ENCODE measurements at regions not wholly inside any gene's neighbourhood (a gene's known extent, or its start where the extent isn't known, plus 50 kb on each side); places are given as distances from the start of the nearest gene placed in this dataset.
A peak's percentile ranks its signal among the peaks of the same experiment; 100 is the strongest.

- Mint-ChIP-seq H3K4me1 (ENCODE audit: low read depth) (no peaks in the 10 kb centered on the region), H3K36me3 (ENCODE audit: low read depth) (no peaks in the 10 kb centered on the region), H3K27ac (no peak overlapping the region), H3K27me3 (no peaks in the 10 kb centered on the region), H3K4me3 (no peak overlapping the region), H3K9me3 (peaks cover 4% of the 10 kb centered on the region)
- Histone ChIP-seq H3K27ac (ENCODE audit: low read depth in 1 of 2, low read length in 2 of 2) (no peak overlapping the region), H3K27me3 (ENCODE audit: control insufficient read depth in 1 of 2, insufficient read depth in 2 of 2, low read length in 2 of 2) (no peaks in the 10 kb centered on the region), H3K4me1 (ENCODE audit: insufficient read depth, low read length) (no peaks in the 10 kb centered on the region), H3K36me3 (ENCODE audit: insufficient read depth, low read length) (no peaks in the 10 kb centered on the region), H3K9me3 (ENCODE audit: control insufficient read depth in 1 of 2, insufficient read depth in 1 of 2, low read length in 2 of 2) (peaks cover 0 to 3% of the 10 kb centered on the region in 2 experiments), H3K4me3 (ENCODE audit: low read length) (no peak overlapping the region)
- DNase-seq (no peak), ATAC-seq (ENCODE audit: poor library complexity) (no peak)
- intact Hi-C loops (cut with DNase I, micrococcal nuclease) = no loop called here
- POLR2A ChIA-PET = no interaction called here
- CTCF ChIA-PET = no interaction called here
- TF ChIP-seq CTCF (IDR thresholded peaks at IDR 0.05) = no peak
These were observed 662.2 kb downstream of the XIRP2 start for GRCh38 chr2:167550448-167550847.

GRCh38 chr2:167548396-167548795 lies 660.1 kb downstream of the XIRP2 start:
- intact Hi-C loops (cut with DNase I, micrococcal nuclease) = no loop called here
- no peaks in the 10 kb centered on the region for H3K36me3 Mint-ChIP-seq (ENCODE audit: low read depth)

GRCh38 chr2:167544602-167545001 lies 656.3 kb downstream of the XIRP2 start:
- no peak overlapping the region for H3K27ac ChIP-seq (ENCODE audit: low read depth in 1 of 2, low read length in 2 of 2)
- H3K9me3 Mint-ChIP-seq = peaks cover 4% of the 10 kb centered on the region
- H3K4me1 Mint-ChIP-seq (ENCODE audit: low read depth) = no peaks in the 10 kb centered on the region
- H3K36me3 Mint-ChIP-seq (ENCODE audit: low read depth) = no peaks in the 10 kb centered on the region
- TF ChIP-seq CTCF (IDR thresholded peaks at IDR 0.05) = no peak
- peaks cover 0 to 11% of the 10 kb centered on the region in 2 experiments for H3K9me3 ChIP-seq (ENCODE audit: control insufficient read depth in 1 of 2, insufficient read depth in 1 of 2, low read length in 2 of 2)
- CTCF ChIA-PET = no interaction called here
- no peak overlapping the region for H3K4me3 Mint-ChIP-seq
- peak in 2 of 14 experiments; percentile 0 to 10 for DNase-seq
- intact Hi-C loops (cut with DNase I, micrococcal nuclease) = no loop called here
- POLR2A ChIA-PET = no interaction called here
- no peaks in the 10 kb centered on the region for H3K4me1 ChIP-seq (ENCODE audit: insufficient read depth, low read length)
- no peaks in the 10 kb centered on the region for H3K36me3 ChIP-seq (ENCODE audit: insufficient read depth, low read length)
- H3K27ac Mint-ChIP-seq = no peak overlapping the region
- H3K27me3 Mint-ChIP-seq = no peaks in the 10 kb centered on the region
- H3K4me3 ChIP-seq (ENCODE audit: low read length) = no peak overlapping the region
- H3K27me3 ChIP-seq (ENCODE audit: control insufficient read depth in 1 of 2, insufficient read depth in 2 of 2, low read length in 2 of 2) = no peaks in the 10 kb centered on the region
- ATAC-seq (ENCODE audit: poor library complexity) = no peak

More at GRCh38 chr2:167548396-167548795, 660.1 kb downstream of the XIRP2 start:
- H3K9me3 Mint-ChIP-seq = peaks cover 4% of the 10 kb centered on the region
- no peak for TF ChIP-seq CTCF (IDR thresholded peaks at IDR 0.05)
- H3K36me3 ChIP-seq (ENCODE audit: insufficient read depth, low read length) = no peaks in the 10 kb centered on the region
- no peak overlapping the region for H3K27ac ChIP-seq (ENCODE audit: low read depth in 1 of 2, low read length in 2 of 2)
- no peaks in the 10 kb centered on the region for H3K27me3 Mint-ChIP-seq
- H3K4me3 ChIP-seq (ENCODE audit: low read length) = no peak overlapping the region
- DNase-seq (no peak), ATAC-seq (ENCODE audit: poor library complexity) (no peak)
- H3K27me3 ChIP-seq (ENCODE audit: control insufficient read depth in 1 of 2, insufficient read depth in 2 of 2, low read length in 2 of 2) = no peaks in the 10 kb centered on the region
- ChIA-PET CTCF (no interaction called here), POLR2A (no interaction called here)
- H3K4me3 Mint-ChIP-seq = no peak overlapping the region
- no peak overlapping the region for H3K27ac Mint-ChIP-seq
- H3K4me1 Mint-ChIP-seq (ENCODE audit: low read depth) = no peaks in the 10 kb centered on the region
- no peaks in the 10 kb centered on the region for H3K4me1 ChIP-seq (ENCODE audit: insufficient read depth, low read length)
- H3K9me3 ChIP-seq (ENCODE audit: control insufficient read depth in 1 of 2, insufficient read depth in 1 of 2, low read length in 2 of 2) = peaks cover 0 to 11% of the 10 kb centered on the region in 2 experiments

Data from CD4-positive, alpha-beta T cell (primary cell).